Activated T-cell treated with anti-CD3 and anti-CD28 coated beads, Interleukin-2, amount 50 U/mL, for 72 hours (primary cell): ENCODE measurements at regions not wholly inside any gene's neighbourhood (a gene's known extent, or its start where the extent isn't known, plus 50 kb on each side); places are given as distances from the start of the nearest gene placed in this dataset.

Experiments used
- ATAC-seq, 2 donors: fragments of 150-1000 bp; cut with Tn5 transposase; replicated peaks in 1 of 2; 2 replicates each; pipeline ENCODE4 v1.10.0; 2021; ENCODE audit warnings: moderate library complexity in 2 of 2, mild to moderate bottlenecking in 1 of 2
- DNase-seq, 2 donors: peaks; one replicate each; pipeline ENCODE4 v3.0.0; 2021 to 2022; ENCODE audit warnings: mixed read lengths in 1 of 2
- H3K27ac Mint-ChIP-seq: one replicate; pipeline ENCODE4 v1.8.0; 2022; ENCODE audit warnings: mild to moderate bottlenecking, moderate library complexity, mixed read lengths
- H3K27me3 Mint-ChIP-seq: one replicate; pipeline ENCODE4 v1.8.0; 2022; ENCODE audit warnings: low read depth, mixed read lengths
- H3K36me3 Mint-ChIP-seq, 2 donors: one replicate each; pipeline ENCODE4 v1.8.0; 2022; ENCODE audit warnings: mixed read lengths in 2 of 2, mild to moderate bottlenecking in 1 of 2; ENCODE audit not compliant: insufficient read depth in 2 of 2
- H3K4me1 Mint-ChIP-seq: one replicate; pipeline ENCODE4 v1.8.0; 2022; ENCODE audit warnings: low read depth, mixed read lengths
- H3K4me3 Mint-ChIP-seq, 2 donors: one replicate each; pipeline ENCODE4 v1.8.0; 2022; ENCODE audit warnings: mild to moderate bottlenecking in 2 of 2, mixed read lengths in 2 of 2, moderate library complexity in 2 of 2
- H3K9me3 Mint-ChIP-seq, 2 donors: one replicate each; pipeline ENCODE4 v1.8.0; 2022; ENCODE audit warnings: mixed read lengths in 2 of 2

- Mint-ChIP-seq H3K27me3 (no peaks in the 10 kb centered on the region), H3K36me3 (no peaks in the 10 kb centered on the region), H3K9me3 (peaks cover 2% of the 10 kb centered on the region in 2 donors), H3K4me1 (no peaks in the 10 kb centered on the region), H3K4me3 (no peak overlapping the region), H3K27ac (no peak overlapping the region)
- no peak for ATAC-seq
- no peak for DNase-seq
Observed at GRCh38 chr16:49026566-49027181, 255.0 kb downstream of the CBLN1 start.

DNA sequence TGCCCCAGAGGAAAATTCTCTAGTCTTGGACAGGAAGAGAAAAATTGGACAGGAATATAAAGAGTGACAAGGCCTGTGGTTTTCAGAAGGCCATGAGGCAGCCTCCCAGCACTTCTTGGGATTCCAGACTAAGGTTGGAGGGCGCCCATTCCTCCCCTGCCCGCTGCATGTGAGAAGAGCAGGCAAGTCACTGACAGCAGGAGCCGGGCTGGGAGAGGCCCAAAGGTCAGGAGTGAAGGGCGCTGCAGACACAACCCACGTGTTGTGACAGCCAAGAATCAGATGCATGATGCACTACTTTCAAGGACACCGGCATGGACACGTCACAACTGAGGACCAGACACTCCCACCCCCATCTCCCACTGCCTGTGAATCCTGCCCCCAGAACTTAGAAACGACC lies 256.7 kb downstream of the CBLN1 start:
- Mint-ChIP-seq H3K27ac (no peak overlapping the region), H3K36me3 (no peaks in the 10 kb centered on the region), H3K4me1 (no peaks in the 10 kb centered on the region), H3K27me3 (peaks cover under 1% of the 10 kb centered on the region), H3K4me3 (no peak overlapping the region), H3K9me3 (no peaks in the 10 kb centered on the region)
- DNase-seq (no peak), ATAC-seq (no peak)

DNA sequence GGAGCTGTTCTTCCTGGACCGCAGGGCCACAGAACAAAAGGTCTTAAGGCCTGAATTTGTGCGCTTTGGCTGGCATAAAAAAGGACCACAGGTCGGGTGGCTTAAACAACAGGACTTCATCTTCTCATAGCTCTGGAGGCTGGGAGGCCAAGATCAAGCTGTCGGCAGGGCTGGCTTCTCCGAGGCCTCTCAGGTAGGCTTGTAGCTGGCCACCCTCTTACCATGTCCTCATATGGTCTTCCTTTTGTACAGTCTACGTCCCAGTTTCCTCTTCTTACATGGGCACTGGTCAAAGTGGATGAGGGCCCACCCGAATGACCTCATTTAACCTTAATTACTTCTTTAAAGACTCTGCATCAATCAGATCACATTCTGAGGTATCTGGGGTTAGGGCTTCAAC lies 257.6 kb downstream of the CBLN1 start:
- no peak overlapping the region for H3K27ac Mint-ChIP-seq
- DNase-seq (no peak), ATAC-seq (no peak)
- H3K36me3 Mint-ChIP-seq = no peaks in the 10 kb centered on the region
- H3K4me1 Mint-ChIP-seq = no peaks in the 10 kb centered on the region
- H3K27me3 Mint-ChIP-seq = peaks cover 8% of the 10 kb centered on the region
- no peak overlapping the region for H3K4me3 Mint-ChIP-seq
- no peaks in the 10 kb centered on the region for H3K9me3 Mint-ChIP-seq

DNA sequence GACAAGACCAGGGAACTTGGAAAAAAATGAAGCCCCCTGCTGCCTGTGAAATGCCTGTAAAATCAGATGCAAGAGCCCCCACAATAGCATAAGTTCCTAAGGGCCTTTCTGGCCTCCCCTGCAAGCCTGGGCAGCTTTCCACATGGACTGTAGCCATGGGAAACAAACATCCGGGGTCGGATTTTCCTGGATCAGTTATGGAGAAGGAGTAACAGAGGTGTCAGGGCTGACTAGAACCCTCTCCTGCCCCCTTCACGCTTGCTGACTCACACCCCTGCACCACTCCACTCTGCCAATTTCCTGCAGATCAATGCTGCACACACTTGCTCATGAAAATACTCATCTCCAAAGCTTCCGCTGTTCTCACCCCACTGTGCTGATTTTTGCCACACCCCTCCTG lies 258.6 kb downstream of the CBLN1 start:
- no peaks in the 10 kb centered on the region for H3K36me3 Mint-ChIP-seq
- peaks cover 8% of the 10 kb centered on the region for H3K27me3 Mint-ChIP-seq
- H3K9me3 Mint-ChIP-seq = no peaks in the 10 kb centered on the region
- no peak for ATAC-seq
- no peaks in the 10 kb centered on the region for H3K4me1 Mint-ChIP-seq
- H3K27ac Mint-ChIP-seq = no peak overlapping the region
- no peak overlapping the region for H3K4me3 Mint-ChIP-seq
- no peak for DNase-seq

- H3K4me1 Mint-ChIP-seq = no peaks in the 10 kb centered on the region
- no peak for ATAC-seq
- no peak overlapping the region for H3K27ac Mint-ChIP-seq
- no peak for DNase-seq
- H3K27me3 Mint-ChIP-seq = peaks cover 8% of the 10 kb centered on the region
- H3K4me3 Mint-ChIP-seq = no peak overlapping the region
- H3K9me3 Mint-ChIP-seq = no peaks in the 10 kb centered on the region
- H3K36me3 Mint-ChIP-seq = no peaks in the 10 kb centered on the region
Observed at GRCh38 chr16:49022351-49022963, 259.2 kb downstream of the CBLN1 start.

- ATAC-seq (no peak), DNase-seq (no peak)
- Mint-ChIP-seq H3K4me3 (no peak overlapping the region), H3K36me3 (no peaks in the 10 kb centered on the region), H3K27me3 (peaks cover 8% of the 10 kb centered on the region), H3K9me3 (no peaks in the 10 kb centered on the region), H3K4me1 (no peaks in the 10 kb centered on the region), H3K27ac (no peak overlapping the region)
Observed at GRCh38 chr16:49021136-49021535, 260.5 kb downstream of the CBLN1 start.

- H3K36me3 Mint-ChIP-seq = no peaks in the 10 kb centered on the region
- no peak overlapping the region for H3K27ac Mint-ChIP-seq
- no peaks in the 10 kb centered on the region for H3K9me3 Mint-ChIP-seq
- peaks cover 8% of the 10 kb centered on the region for H3K27me3 Mint-ChIP-seq
- H3K4me3 Mint-ChIP-seq = no peak overlapping the region
- ATAC-seq (no peak), DNase-seq (no peak)
- no peaks in the 10 kb centered on the region for H3K4me1 Mint-ChIP-seq
Observed at GRCh38 chr16:49020436-49020835, 261.2 kb downstream of the CBLN1 start.

DNA sequence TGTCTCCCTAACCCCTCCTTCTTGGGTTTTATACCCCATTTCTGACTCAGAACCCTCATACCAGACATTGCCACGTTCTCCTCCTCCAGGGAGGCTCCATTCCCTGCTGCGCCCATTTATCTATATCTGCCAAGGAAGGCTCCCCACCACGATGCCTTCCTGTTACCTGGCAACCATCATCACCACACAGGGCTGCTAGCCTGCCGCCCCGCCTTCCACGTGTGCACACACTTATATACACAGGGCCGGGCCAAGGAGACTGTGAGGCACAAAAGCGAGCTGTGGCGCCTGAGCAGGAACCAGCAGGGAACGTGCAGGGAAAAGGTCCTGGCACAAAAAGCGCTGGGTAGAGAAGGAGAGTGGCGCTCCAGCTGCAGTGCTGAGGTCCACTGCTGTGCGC lies 261.8 kb downstream of the CBLN1 start:
- Mint-ChIP-seq H3K4me3 (no peak overlapping the region), H3K4me1 (no peaks in the 10 kb centered on the region), H3K9me3 (no peaks in the 10 kb centered on the region), H3K36me3 (no peaks in the 10 kb centered on the region), H3K27me3 (peaks cover 8% of the 10 kb centered on the region), H3K27ac (no peak overlapping the region)
- ATAC-seq = no peak
- DNase-seq = no peak

- no peak overlapping the region for H3K27ac Mint-ChIP-seq
- no peak overlapping the region for H3K4me3 Mint-ChIP-seq
- DNase-seq = no peak
- no peak for ATAC-seq
- H3K9me3 Mint-ChIP-seq = no peaks in the 10 kb centered on the region
- peaks cover 8% of the 10 kb centered on the region for H3K27me3 Mint-ChIP-seq
- no peaks in the 10 kb centered on the region for H3K4me1 Mint-ChIP-seq
- no peaks in the 10 kb centered on the region for H3K36me3 Mint-ChIP-seq
Observed at GRCh38 chr16:49019081-49019633, 262.5 kb downstream of the CBLN1 start.

- DNase-seq = no peak
- no peaks in the 10 kb centered on the region for H3K36me3 Mint-ChIP-seq
- no peaks in the 10 kb centered on the region for H3K9me3 Mint-ChIP-seq
- no peak overlapping the region for H3K27ac Mint-ChIP-seq
- no peaks in the 10 kb centered on the region for H3K4me1 Mint-ChIP-seq
- peaks cover 8% of the 10 kb centered on the region for H3K27me3 Mint-ChIP-seq
- H3K4me3 Mint-ChIP-seq = no peak overlapping the region
- ATAC-seq = no peak
Observed at GRCh38 chr16:49018259-49018931, 263.2 kb downstream of the CBLN1 start.

- no peak overlapping the region for H3K4me3 Mint-ChIP-seq
- H3K27me3 Mint-ChIP-seq = peaks cover 8% of the 10 kb centered on the region
- H3K36me3 Mint-ChIP-seq = no peaks in the 10 kb centered on the region
- ATAC-seq (no peak), DNase-seq (no peak)
- no peak overlapping the region for H3K27ac Mint-ChIP-seq
- no peaks in the 10 kb centered on the region for H3K9me3 Mint-ChIP-seq
- no peaks in the 10 kb centered on the region for H3K4me1 Mint-ChIP-seq
Observed at GRCh38 chr16:49017501-49017900, 264.1 kb downstream of the CBLN1 start.

GRCh38 chr16:49016461-49016860 lies 265.2 kb downstream of the CBLN1 start:
- ATAC-seq (no peak), DNase-seq (no peak)
- H3K36me3 Mint-ChIP-seq = no peaks in the 10 kb centered on the region
- peaks cover 0 to 3% of the 10 kb centered on the region in 2 donors for H3K9me3 Mint-ChIP-seq
- no peaks in the 10 kb centered on the region for H3K4me1 Mint-ChIP-seq
- H3K27me3 Mint-ChIP-seq = peaks cover 8% of the 10 kb centered on the region
- no peak overlapping the region for H3K4me3 Mint-ChIP-seq
- H3K27ac Mint-ChIP-seq = no peak overlapping the region

- Mint-ChIP-seq H3K27me3 (peaks cover 8% of the 10 kb centered on the region), H3K4me1 (no peaks in the 10 kb centered on the region), H3K27ac (no peak overlapping the region), H3K36me3 (no peaks in the 10 kb centered on the region), H3K4me3 (no peak overlapping the region), H3K9me3 (peaks cover 0 to 4% of the 10 kb centered on the region in 2 donors)
- ATAC-seq = no peak
- no peak for DNase-seq
Observed at GRCh38 chr16:49015225-49015592, 266.4 kb downstream of the CBLN1 start.
